Activated B cell treated with CpG ODN at 0.5 μM for 24 hours (primary cell): ENCODE measurements at regions not wholly inside any gene's neighbourhood (a gene's known extent, or its start where the extent isn't known, plus 50 kb on each side); places are given as distances from the start of the nearest gene placed in this dataset.
"Not testable (repeated sequence)": the region's sequence is repeated elsewhere in the genome, so short reads cannot be mapped to it uniquely, and the experiment has no call there.

Experiments used
- ATAC-seq: fragments of 200-7000 bp; cut with Tn5 transposase; one replicate; pipeline ENCODE4 v1.10.0; 2021; ENCODE audit warnings: low read depth, mild to moderate bottlenecking, moderate library complexity
- CTCF ChIA-PET: fragments of 350-600 bp; sonication (Branson Sonifier 250); formaldehyde crosslinking; loops from one replicate; lab custom pipeline; 2021; ENCODE audit warnings: antibody characterized with exemption; lab: Charles Lee
- POLR2A ChIA-PET: fragments of 350-600 bp; sonication (Branson Sonifier 250); formaldehyde crosslinking; loops from one replicate; lab custom pipeline; 2021; ENCODE audit warnings: antibody characterized with exemption; lab: Charles Lee
- DNase-seq: peaks from one replicate; pipeline ENCODE4 v3.0.0; 2022
- H3K27ac Mint-ChIP-seq: one replicate; pipeline ENCODE4 v1.8.0; 2020; ENCODE audit warnings: mixed read lengths
- H3K27me3 Mint-ChIP-seq: one replicate; pipeline ENCODE4 v1.8.0; 2021; ENCODE audit warnings: mixed read lengths
- H3K36me3 Mint-ChIP-seq: one replicate; pipeline ENCODE4 v1.8.0; 2021; ENCODE audit warnings: low read depth, mixed read lengths
- H3K4me1 Mint-ChIP-seq: one replicate; pipeline ENCODE4 v1.8.0; 2021; ENCODE audit warnings: mixed read lengths
- H3K4me3 Mint-ChIP-seq: one replicate; pipeline ENCODE4 v1.8.0; 2020; ENCODE audit warnings: mild to moderate bottlenecking, mixed read lengths
- H3K9me3 Mint-ChIP-seq: one replicate; pipeline ENCODE4 v1.8.0; 2020; ENCODE audit warnings: mixed read lengths
- CTCF ChIP-seq: fragments of 200-600 bp; IDR thresholded peaks from one replicate; pipeline ENCODE4 v1.8.0; 2022; ENCODE audit warnings: antibody characterized with exemption, mild to moderate bottlenecking
- intact Hi-C: fragments of 100-400 bp; cut with micrococcal nuclease; formaldehyde crosslinking; loops from one replicate; pipeline ENCODE4 v1.15.1; 2024

GRCh38 chr14:83714151-83714550 lies 1815.8 kb upstream of the FLRT2 start:
- ATAC-seq (no peak), DNase-seq (no peak)
- ChIA-PET CTCF (no interaction called here), POLR2A (no interaction called here)
- H3K27me3 Mint-ChIP-seq, result no peaks in the 10 kb centered on the region
- peaks cover 8% of the 10 kb centered on the region for H3K9me3 Mint-ChIP-seq
- no peaks in the 10 kb centered on the region for H3K4me1 Mint-ChIP-seq
- H3K4me3 Mint-ChIP-seq, result no peak overlapping the region
- no peak overlapping the region for H3K27ac Mint-ChIP-seq
- H3K36me3 Mint-ChIP-seq, result no peaks in the 10 kb centered on the region
- intact Hi-C loops, result no loop called here
- TF ChIP-seq CTCF, result no peak

GRCh38 chr14:83719435-83719834 lies 1810.5 kb upstream of the FLRT2 start:
- DNase-seq, ATAC-seq, H3K36me3 Mint-ChIP-seq, intact Hi-C loops, POLR2A ChIA-PET, H3K27ac Mint-ChIP-seq, H3K27me3 Mint-ChIP-seq, H3K4me3 Mint-ChIP-seq, H3K4me1 Mint-ChIP-seq, CTCF ChIA-PET, H3K9me3 Mint-ChIP-seq: not testable (repeated sequence)

- ChIA-PET CTCF (no interaction called here), POLR2A (no interaction called here)
- no peaks in the 10 kb centered on the region for H3K27me3 Mint-ChIP-seq
- H3K9me3 Mint-ChIP-seq, result peaks cover 7% of the 10 kb centered on the region
- intact Hi-C loops, result no loop called here
- ATAC-seq (no peak), DNase-seq (no peak)
- TF ChIP-seq CTCF, result no peak
- no peak overlapping the region for H3K27ac Mint-ChIP-seq
- no peak overlapping the region for H3K4me3 Mint-ChIP-seq
- H3K36me3 Mint-ChIP-seq, result no peaks in the 10 kb centered on the region
- no peaks in the 10 kb centered on the region for H3K4me1 Mint-ChIP-seq
Observed at GRCh38 chr14:83733670-83734069, 1796.3 kb upstream of the FLRT2 start.

- intact Hi-C loops, result no loop called here
- TF ChIP-seq CTCF, result no peak
- ChIA-PET CTCF (no interaction called here), POLR2A (no interaction called here)
- peaks cover 7% of the 10 kb centered on the region for H3K9me3 Mint-ChIP-seq
- no peak for DNase-seq
- ATAC-seq, result no peak
- no peaks in the 10 kb centered on the region for H3K36me3 Mint-ChIP-seq
- H3K27ac Mint-ChIP-seq, result no peak overlapping the region
- no peak overlapping the region for H3K4me3 Mint-ChIP-seq
- no peaks in the 10 kb centered on the region for H3K27me3 Mint-ChIP-seq
- no peaks in the 10 kb centered on the region for H3K4me1 Mint-ChIP-seq
Observed at GRCh38 chr14:83734431-83734830, 1795.5 kb upstream of the FLRT2 start.

- ChIA-PET POLR2A (no interaction called here), CTCF (no interaction called here)
- intact Hi-C loops, result no loop called here
- Mint-ChIP-seq H3K4me3 (no peak overlapping the region), H3K27ac (no peak overlapping the region), H3K4me1 (no peaks in the 10 kb centered on the region), H3K36me3 (no peaks in the 10 kb centered on the region), H3K27me3 (no peaks in the 10 kb centered on the region), H3K9me3 (peaks cover 6% of the 10 kb centered on the region)
- no peak for ATAC-seq
- no peak for TF ChIP-seq CTCF
- DNase-seq, result no peak
Observed at GRCh38 chr14:83741269-83741668, 1788.7 kb upstream of the FLRT2 start.

- Mint-ChIP-seq H3K27me3 (no peaks in the 10 kb centered on the region), H3K36me3 (no peaks in the 10 kb centered on the region), H3K27ac (no peak overlapping the region), H3K4me3 (no peak overlapping the region), H3K4me1 (no peaks in the 10 kb centered on the region), H3K9me3 (peaks cover 9% of the 10 kb centered on the region)
- no peak for DNase-seq
- TF ChIP-seq CTCF, result no peak
- ChIA-PET POLR2A (no interaction called here), CTCF (no interaction called here)
- no peak for ATAC-seq
- intact Hi-C loops, result no loop called here
Observed at GRCh38 chr14:83744224-83744623, 1785.7 kb upstream of the FLRT2 start.
